Transverse colon (tissue), 4 donors: ENCODE measurements at regions not wholly inside any gene's neighbourhood (a gene's known extent, or its start where the extent isn't known, plus 50 kb on each side); places are given as distances from the start of the nearest gene placed in this dataset.

Experiments
- DNase-seq: peaks from one replicate; pipeline ENCODE4 v3.0.0-alpha.2; 2019
- H3K27ac ChIP-seq, 4 donors: fragments of 200-600 bp; sonication (generic); 2 replicates each; pipeline ENCODE4 v1.5.1; 2016 to 2018; ENCODE audit warnings: inconsistent platforms in 4 of 4
- H3K27me3 ChIP-seq: fragments of 200-600 bp; sonication (generic); 2 replicates; pipeline ENCODE4 v1.5.1; 2017; ENCODE audit warnings: inconsistent platforms
- H3K36me3 ChIP-seq, 4 donors: fragments of 200-600 bp; sonication (generic); 2 replicates each; pipeline ENCODE4 v1.5.1; 2017 to 2019; ENCODE audit warnings: inconsistent platforms in 4 of 4
- H3K4me1 ChIP-seq, 4 donors: fragments of 200-600 bp; sonication (generic); 2 replicates each; pipeline ENCODE4 v1.5.1; 2017 to 2020; ENCODE audit warnings: inconsistent platforms in 4 of 4
- H3K4me3 ChIP-seq, 4 donors: fragments of 200-600 bp; sonication (generic); 1 replicate in 1 of 4; 2 replicates in 3 of 4; pipeline versions ENCODE4 v1.5.1 to v1.6.1; 2017 to 2019; ENCODE audit warnings: inconsistent platforms in 4 of 4
- H3K9me3 ChIP-seq, 2 donors: fragments of 200-600 bp; sonication (generic); 2 replicates each; pipeline ENCODE4 v1.5.1; 2017 to 2019; ENCODE audit warnings: inconsistent platforms in 2 of 2
- EP300 ChIP-seq: sonication (generic); formaldehyde crosslinking; IDR thresholded peaks from one replicate; pipeline ENCODE4 v1.6.1; 2017; ENCODE audit warnings: antibody characterized with exemption, low read depth
- POLR2A ChIP-seq: fragments of 450-650 bp; IDR thresholded peaks from one replicate; pipeline ENCODE4 v1.6.1; 2016; ENCODE audit warnings: antibody characterized with exemption, mild to moderate bottlenecking, moderate library complexity
- POLR2AphosphoS5 ChIP-seq, 3 donors: sonication (generic); formaldehyde crosslinking; IDR thresholded peaks; one replicate each; pipeline ENCODE4 v1.6.1; 2016; ENCODE audit warnings: antibody characterized with exemption in 3 of 3
- WGBS, 2 donors: methylation state at CpG; one replicate each; pipeline ENCODE4 v1.1.5; 2018; ENCODE audit warnings: low coverage in 1 of 2; 5-methylcytosine and 5-hydroxymethylcytosine counted together
- in situ Hi-C, 4 donors: fragments of 200-750 bp; cut with MboI; loops; one replicate each; pipeline versions ENCODE4 v1.15.0 to v1.15.1; 2017; ENCODE audit warnings: low sequenced_read_pairs in 3 of 4, low pct_ligation_motif_present in 1 of 4, low pct_unique_long_range_greater_than_20kb in 1 of 4
- intact Hi-C: fragments of 100-400 bp; cut with DNase I; formaldehyde crosslinking; loops from one replicate; pipeline ENCODE4 v1.15.1; 2023; ENCODE audit warnings: low total_unique reads
- TF ChIP-seq, protein P1 (sequence below), 5 experiments: fragments of 200-600 bp in 3 of 5; fragments of 450-650 bp in 2 of 5; sonication (generic) in 3 of 5; IDR thresholded peaks; 1 replicate in 2 of 5; 2 replicates in 3 of 5; pipeline ENCODE4 v1.5.1; 2016 to 2017; ENCODE audit warnings: antibody characterized with exemption in 5 of 5, inconsistent platforms in 3 of 5, mild to moderate bottlenecking in 2 of 5, moderate library complexity in 1 of 5

- in situ Hi-C loops: no loop called here
- Histone ChIP-seq H3K4me1 (no peaks in the 10 kb centered on the region), H3K9me3 (no peaks in the 10 kb centered on the region), H3K27ac (no peak overlapping the region), H3K36me3 (no peaks in the 10 kb centered on the region), H3K4me3 (no peak overlapping the region), H3K27me3 (no peaks in the 10 kb centered on the region)
- no peak for DNase-seq
- 58 to 75% methylated on average over 1 of the region's 1 CpG for whole genome bisulfite sequencing, 2 donors
- TF ChIP-seq, protein P1, sequence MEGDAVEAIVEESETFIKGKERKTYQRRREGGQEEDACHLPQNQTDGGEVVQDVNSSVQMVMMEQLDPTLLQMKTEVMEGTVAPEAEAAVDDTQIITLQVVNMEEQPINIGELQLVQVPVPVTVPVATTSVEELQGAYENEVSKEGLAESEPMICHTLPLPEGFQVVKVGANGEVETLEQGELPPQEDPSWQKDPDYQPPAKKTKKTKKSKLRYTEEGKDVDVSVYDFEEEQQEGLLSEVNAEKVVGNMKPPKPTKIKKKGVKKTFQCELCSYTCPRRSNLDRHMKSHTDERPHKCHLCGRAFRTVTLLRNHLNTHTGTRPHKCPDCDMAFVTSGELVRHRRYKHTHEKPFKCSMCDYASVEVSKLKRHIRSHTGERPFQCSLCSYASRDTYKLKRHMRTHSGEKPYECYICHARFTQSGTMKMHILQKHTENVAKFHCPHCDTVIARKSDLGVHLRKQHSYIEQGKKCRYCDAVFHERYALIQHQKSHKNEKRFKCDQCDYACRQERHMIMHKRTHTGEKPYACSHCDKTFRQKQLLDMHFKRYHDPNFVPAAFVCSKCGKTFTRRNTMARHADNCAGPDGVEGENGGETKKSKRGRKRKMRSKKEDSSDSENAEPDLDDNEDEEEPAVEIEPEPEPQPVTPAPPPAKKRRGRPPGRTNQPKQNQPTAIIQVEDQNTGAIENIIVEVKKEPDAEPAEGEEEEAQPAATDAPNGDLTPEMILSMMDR (IDR thresholded peaks at IDR 0.05): no peak
- TF ChIP-seq POLR2A (no peak), POLR2AphosphoS5 (IDR thresholded peaks at IDR 0.05) (no peak)
- intact Hi-C loops: no loop called here
Observed at GRCh38 chr4:144403893-144404292, 242.1 kb upstream of the HHIP start.

DNA sequence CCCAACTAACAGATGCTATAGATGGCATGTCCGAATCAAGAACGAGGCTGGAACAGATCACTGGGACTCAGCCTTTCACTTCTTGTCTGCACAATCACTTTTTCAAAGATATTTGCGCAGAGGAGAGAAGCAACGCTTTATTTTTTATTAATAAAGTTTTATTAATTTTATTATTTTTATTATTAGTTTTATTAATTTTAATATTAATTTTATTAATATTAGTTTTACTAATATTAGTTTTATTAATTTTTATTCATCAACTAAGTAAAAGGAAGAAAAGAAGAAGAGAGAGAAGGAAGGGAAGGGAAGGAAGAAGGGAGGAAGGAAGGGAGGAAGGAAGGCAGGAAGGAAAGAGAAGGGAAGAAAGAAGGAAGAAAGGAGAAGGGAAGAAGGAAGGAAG lies 236.4 kb upstream of the HHIP start:
- Histone ChIP-seq H3K27me3 (no peaks in the 10 kb centered on the region), H3K9me3 (no peaks in the 10 kb centered on the region), H3K4me1 (no peaks in the 10 kb centered on the region), H3K4me3 (no peak overlapping the region), H3K36me3 (no peaks in the 10 kb centered on the region), H3K27ac (no peak overlapping the region)
- in situ Hi-C loops: no loop called here
- no peak for DNase-seq
- WGBS, 2 donors: 75 to 83% methylated on average over 4 of the region's 4 CpGs
- TF ChIP-seq EP300: no peak
- TF ChIP-seq POLR2AphosphoS5 (IDR thresholded peaks at IDR 0.05): no peak
- TF ChIP-seq POLR2A: no peak
- TF ChIP-seq, protein P1 (IDR thresholded peaks at IDR 0.05): no peak
- intact Hi-C loops: no loop called here

DNA sequence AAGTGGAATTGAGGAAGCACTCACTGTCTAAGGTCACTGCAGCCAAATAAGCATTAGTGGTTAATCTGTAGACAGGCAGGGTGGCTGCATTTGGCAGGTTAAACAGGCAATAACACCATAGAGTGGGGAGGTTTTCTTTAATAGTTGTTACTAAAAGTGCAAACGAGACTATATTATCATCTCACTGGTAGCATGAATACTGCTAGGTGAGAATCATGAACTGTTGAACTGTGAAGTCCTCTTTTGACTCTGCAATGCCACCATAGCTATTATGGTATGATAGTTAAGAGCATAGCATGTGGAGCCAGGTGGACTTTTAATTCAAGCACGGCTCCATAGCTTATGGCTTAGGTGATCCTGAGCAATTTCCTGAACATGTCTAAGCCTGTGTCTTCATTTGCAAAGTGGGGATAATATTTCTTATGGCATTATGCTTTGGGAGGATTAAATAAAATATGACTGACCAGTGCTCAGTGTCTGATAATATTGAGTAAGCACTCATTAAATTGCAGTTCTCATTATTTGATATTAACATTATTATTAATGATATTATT lies 235.6 kb upstream of the HHIP start:
- no peaks in the 10 kb centered on the region for H3K27me3 ChIP-seq
- no peaks in the 10 kb centered on the region for H3K9me3 ChIP-seq
- in situ Hi-C loops (no loop called here), intact Hi-C loops (no loop called here)
- no peaks in the 10 kb centered on the region for H3K36me3 ChIP-seq
- 48 to 57% methylated on average over 2 of the region's 2 CpGs for WGBS, 2 donors
- no peak for DNase-seq
- H3K27ac ChIP-seq: no peak overlapping the region
- H3K4me3 ChIP-seq: no peak overlapping the region
- H3K4me1 ChIP-seq: no peaks in the 10 kb centered on the region
- no peak for TF ChIP-seq EP300
- TF ChIP-seq POLR2AphosphoS5 (IDR thresholded peaks at IDR 0.05): no peak
- TF ChIP-seq, protein P1 (IDR thresholded peaks at IDR 0.05): no peak
- no peak for TF ChIP-seq POLR2A

- in situ Hi-C loops: no loop called here
- TF ChIP-seq, protein P1 (IDR thresholded peaks at IDR 0.05): no peak
- TF ChIP-seq POLR2AphosphoS5 (IDR thresholded peaks at IDR 0.05): no peak
- TF ChIP-seq EP300: no peak
- TF ChIP-seq POLR2A: no peak
- no peaks in the 10 kb centered on the region for H3K36me3 ChIP-seq
- no peak for DNase-seq
- H3K4me3 ChIP-seq: no peak overlapping the region
- no peaks in the 10 kb centered on the region for H3K4me1 ChIP-seq
- H3K27me3 ChIP-seq: no peaks in the 10 kb centered on the region
- H3K27ac ChIP-seq: no peak overlapping the region
- intact Hi-C loops: no loop called here
- 38% methylated on average over 1 of the region's 1 CpG; no CpG with 5 or more reads in 1 of the 2 donors for WGBS, 2 donors
- H3K9me3 ChIP-seq: no peaks in the 10 kb centered on the region
Observed at GRCh38 chr4:144411119-144411518, 234.8 kb upstream of the HHIP start.
